ENCODE measurements at regions not wholly inside any gene's neighbourhood (a gene's known extent, or its start where the extent isn't known, plus 50 kb on each side); places are given as distances from the start of the nearest gene placed in this dataset.

- TF ChIP-seq CTCF (IDR thresholded peaks at IDR 0.05; ENCODE audit: poor library complexity), result no peak
- no peak for TF ChIP-seq EZH2 (IDR thresholded peaks at IDR 0.05; ENCODE audit: borderline replicate concordance)
Measured at GRCh38 chr5:56291079-56291643, 58.0 kb upstream of the ANKRD55 start.
